HG03342 (cell line): ENCODE measurements at regions not wholly inside any gene's neighbourhood (a gene's known extent, or its start where the extent isn't known, plus 50 kb on each side); places are given as distances from the start of the nearest gene placed in this dataset.
"Not testable (repeated sequence)": the region's sequence is repeated elsewhere in the genome, so short reads cannot be mapped to it uniquely, and the experiment has no call there.

Experiments used
- ATAC-seq: cut with Tn5 transposase; IDR thresholded peaks from one replicate; pipeline ENCODE4 v1.9.1; 2021; ENCODE audit warnings: mild to moderate bottlenecking, moderate library complexity; ENCODE audit not compliant: unreplicated experiment

- ATAC-seq = no peak
Measured at GRCh38 chr15:21262851-21263425, 177.4 kb downstream of the POTEB3 start.

- ATAC-seq = no peak
Measured at GRCh38 chr15:21261965-21262850, 178.1 kb downstream of the POTEB3 start.

- no peak for ATAC-seq
Measured at GRCh38 chr15:21261396-21261964, 178.8 kb downstream of the POTEB3 start.

DNA sequence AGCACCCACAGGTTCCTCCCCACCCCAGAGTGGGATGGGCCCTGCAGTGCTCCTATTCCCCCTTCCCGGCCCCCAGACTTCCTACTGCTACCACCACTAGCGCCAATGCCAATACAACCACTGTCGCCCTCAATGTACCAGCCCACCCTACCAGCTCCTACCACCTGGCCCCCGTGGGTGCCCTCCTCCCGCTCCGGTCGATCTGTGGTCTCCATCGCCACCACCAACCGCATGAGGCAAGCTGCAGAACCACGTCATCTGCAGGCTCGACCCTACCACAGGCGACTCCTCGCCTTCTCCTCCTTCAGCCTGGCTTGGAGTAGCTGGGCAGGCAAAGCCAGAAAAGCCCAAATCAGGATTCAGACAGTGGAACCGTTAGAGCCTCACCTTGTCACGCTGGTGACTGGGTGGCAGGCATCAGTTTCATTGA, 179.3 kb downstream of the POTEB3 start:
- no peak for ATAC-seq

- not testable (repeated sequence) for ATAC-seq
Measured at GRCh38 chr15:21258635-21259034, 181.7 kb downstream of the POTEB3 start.

- ATAC-seq = not testable (repeated sequence)
Measured at GRCh38 chr15:21249508-21250019, 190.7 kb downstream of the POTEB3 start.
